ENCODE measurements at regions not wholly inside any gene's neighbourhood (a gene's known extent, or its start where the extent isn't known, plus 50 kb on each side); places are given as distances from the start of the nearest gene placed in this dataset.

- CTCF ChIA-PET (ENCODE audit: partially characterized antibody), result no interaction called here
Measured at GRCh38 chr5:57976506-57976905, 483.4 kb downstream of the PLK2 start.

More at GRCh38 chr5:57976506-57976905, 483.4 kb downstream of the PLK2 start:
- no peak overlapping the region for H3K27ac ChIP-seq (ENCODE audit: low read depth, low read length)
- H3K4ac ChIP-seq (replicated peaks; ENCODE audit: insufficient read length, low read depth, low read length), result no peak overlapping the region
- FAIRE-seq, result no peak
- H3K56ac ChIP-seq (replicated peaks; ENCODE audit: insufficient read length, low read depth, low read length), result no peak overlapping the region
- peaks cover 0 to 3% of the 10 kb centered on the region in 2 experiments; a peak in 1 of 4 replicates for H3K9me3 ChIP-seq (ENCODE audit: insufficient read depth in 2 of 2, low read depth in 1 of 2, low read length in 1 of 2)
- DNase-seq (ENCODE audit: low read depth in 1 of 2, low spot score in 2 of 2), result no peak
- no peak overlapping the region for H3K4me3 ChIP-seq (ENCODE audit: extremely low read depth in 1 of 4, insufficient read depth in 2 of 4, low read depth in 3 of 4, low read length in 4 of 4)
- H3K23me2 ChIP-seq (ENCODE audit: low read depth, low read length), result no peaks in the 10 kb centered on the region
- H2BK12ac ChIP-seq (ENCODE audit: low read depth, low read length), result no peak overlapping the region
- no peaks in the 10 kb centered on the region for H3K27me3 ChIP-seq (replicated peaks in 1 of 4; ENCODE audit: control insufficient read depth in 3 of 4, extremely low read depth in 1 of 4, insufficient read depth in 3 of 4, low read length in 3 of 4)
- no peak overlapping the region for H3K9ac ChIP-seq (replicated peaks in 1 of 4; ENCODE audit: extremely low read depth in 1 of 4, low read depth in 3 of 4, low read length in 3 of 4)
- H2BK20ac ChIP-seq (ENCODE audit: low read length), result no peak overlapping the region
- H3K36me3 ChIP-seq (ENCODE audit: control insufficient read depth in 2 of 4, insufficient read depth in 4 of 4, low read length in 3 of 4), result no peaks in the 10 kb centered on the region
- H3K79me2 ChIP-seq (ENCODE audit: control insufficient read depth in 1 of 2, insufficient read depth in 2 of 2, low read length in 2 of 2), result no peaks in the 10 kb centered on the region
- TF ChIP-seq SIN3A (conservative IDR thresholded peaks at IDR 0.05 in 1 of 2, IDR thresholded peaks at IDR 0.05 in 1 of 2; ENCODE audit: low read depth in 1 of 2, low read length in 2 of 2), result no peak
- no peak for TF ChIP-seq NANOG (IDR thresholded peaks at IDR 0.05; ENCODE audit: insufficient read depth, low read depth, low read length, poor library complexity, severe bottlenecking)
- no peak for TF ChIP-seq RAD21 (IDR thresholded peaks at IDR 0.05 in 1 of 2, conservative IDR thresholded peaks at IDR 0.05 in 1 of 2; ENCODE audit: low read depth in 2 of 2, low read length in 2 of 2)
- TF ChIP-seq HDAC6 (IDR thresholded peaks at IDR 0.05; ENCODE audit: low read depth, low read length), result no peak
- TF ChIP-seq POU5F1 (IDR thresholded peaks at IDR 0.05; ENCODE audit: low read depth, low read length), result no peak
- TF ChIP-seq ASH2L (IDR thresholded peaks at IDR 0.05; ENCODE audit: low read length), result no peak
- TF ChIP-seq BCL11A (IDR thresholded peaks at IDR 0.05; ENCODE audit: low read depth in 2 of 2, low read length in 2 of 2), result no peak
- TF ChIP-seq CREB1 (IDR thresholded peaks at IDR 0.05), result no peak
- TF ChIP-seq POLR2AphosphoS5 (IDR thresholded peaks at IDR 0.05; ENCODE audit: low read depth, low read length), result no peak
- no peak overlapping the region for H3K4me2 ChIP-seq (ENCODE audit: insufficient read depth in 1 of 2, low read depth in 2 of 2, low read length in 2 of 2)
- H3K23ac ChIP-seq (ENCODE audit: insufficient read length), result no peak overlapping the region
- H3K4me1 ChIP-seq (replicated peaks in 1 of 4; ENCODE audit: control insufficient read depth in 3 of 4, insufficient read depth in 4 of 4, low read length in 3 of 4), result no peaks in the 10 kb centered on the region
- no peak overlapping the region for H4K5ac ChIP-seq (ENCODE audit: insufficient read length, low read depth, low read length)
- no peak overlapping the region for H4K8ac ChIP-seq (ENCODE audit: extremely low read depth, insufficient read depth, low read length)
- no peak overlapping the region for H4K91ac ChIP-seq (replicated peaks; ENCODE audit: insufficient read length, low read length)
- whole genome bisulfite sequencing, 2 experiments (ENCODE audit: extremely low coverage in 1 of 2, insufficient coverage in 1 of 2, insufficient read length in 1 of 2, insufficient replicate concordance in 2 of 2, low coverage in 1 of 2, low lambda C conversion rate in 2 of 2, missing lambda C conversion rate in 1 of 2), result 87% methylated on average over 2 of the region's 2 CpGs; no CpG with 5 or more reads in 1 of the 2 experiments
- no peak overlapping the region for H2BK5ac ChIP-seq (ENCODE audit: low read depth, low read length)
- H2AK5ac ChIP-seq (ENCODE audit: low read depth, low read length), result no peak overlapping the region
- no peak overlapping the region for H2BK15ac ChIP-seq (ENCODE audit: low read length)
- H2BK120ac ChIP-seq (replicated peaks; ENCODE audit: low read depth, low read length), result no peak overlapping the region
- no peak overlapping the region for H2AFZ ChIP-seq (ENCODE audit: low read length)
- H4K20me1 ChIP-seq (replicated peaks in 1 of 2; ENCODE audit: control insufficient read depth in 1 of 2, insufficient read depth in 2 of 2, low read length in 2 of 2), result no peaks in the 10 kb centered on the region
- no peak overlapping the region for H3K14ac ChIP-seq (ENCODE audit: insufficient read length)
- no peak overlapping the region for H3K18ac ChIP-seq (ENCODE audit: extremely low read depth, low read length)
- POLR2A ChIA-PET (ENCODE audit: partially characterized antibody), result no interaction called here
- H3K79me1 ChIP-seq (ENCODE audit: low read depth, low read length), result no peaks in the 10 kb centered on the region

All from H1 (cell line).